ENCODE measurements at regions not wholly inside any gene's neighbourhood (a gene's known extent, or its start where the extent isn't known, plus 50 kb on each side); places are given as distances from the start of the nearest gene placed in this dataset.

DNA sequence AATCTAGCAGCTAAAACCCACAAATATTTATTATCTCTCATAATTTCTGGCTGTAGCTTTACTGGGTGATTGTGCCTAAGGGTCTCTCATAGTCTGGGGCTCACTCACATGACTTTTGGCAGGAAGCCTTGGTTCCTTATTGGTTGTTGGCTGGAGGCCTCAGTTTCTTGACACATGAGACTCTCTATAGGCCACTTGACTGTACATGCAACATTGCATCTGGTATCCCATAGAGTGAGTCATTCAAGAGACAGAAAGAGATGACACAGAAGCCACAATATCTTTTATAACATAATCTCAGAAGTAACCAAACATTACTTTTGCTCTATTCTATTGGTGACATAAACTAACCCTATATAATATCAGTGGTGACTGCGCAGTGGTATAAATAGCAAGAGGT, 128.5 kb upstream of the HNRNPU start:
- TF ChIP-seq, protein P1, sequence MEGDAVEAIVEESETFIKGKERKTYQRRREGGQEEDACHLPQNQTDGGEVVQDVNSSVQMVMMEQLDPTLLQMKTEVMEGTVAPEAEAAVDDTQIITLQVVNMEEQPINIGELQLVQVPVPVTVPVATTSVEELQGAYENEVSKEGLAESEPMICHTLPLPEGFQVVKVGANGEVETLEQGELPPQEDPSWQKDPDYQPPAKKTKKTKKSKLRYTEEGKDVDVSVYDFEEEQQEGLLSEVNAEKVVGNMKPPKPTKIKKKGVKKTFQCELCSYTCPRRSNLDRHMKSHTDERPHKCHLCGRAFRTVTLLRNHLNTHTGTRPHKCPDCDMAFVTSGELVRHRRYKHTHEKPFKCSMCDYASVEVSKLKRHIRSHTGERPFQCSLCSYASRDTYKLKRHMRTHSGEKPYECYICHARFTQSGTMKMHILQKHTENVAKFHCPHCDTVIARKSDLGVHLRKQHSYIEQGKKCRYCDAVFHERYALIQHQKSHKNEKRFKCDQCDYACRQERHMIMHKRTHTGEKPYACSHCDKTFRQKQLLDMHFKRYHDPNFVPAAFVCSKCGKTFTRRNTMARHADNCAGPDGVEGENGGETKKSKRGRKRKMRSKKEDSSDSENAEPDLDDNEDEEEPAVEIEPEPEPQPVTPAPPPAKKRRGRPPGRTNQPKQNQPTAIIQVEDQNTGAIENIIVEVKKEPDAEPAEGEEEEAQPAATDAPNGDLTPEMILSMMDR (conservative IDR thresholded peaks at IDR 0.05; ENCODE audit: low read depth, low read length): no peak
- no peak for TF ChIP-seq EZH2 (IDR thresholded peaks at IDR 0.05; ENCODE audit: borderline replicate concordance, low read depth, low read length, poor library complexity, severe bottlenecking)
